Cardiac fibroblast (primary cell): ENCODE measurements at regions not wholly inside any gene's neighbourhood (a gene's known extent, or its start where the extent isn't known, plus 50 kb on each side); places are given as distances from the start of the nearest gene placed in this dataset.

Source experiments
- DNase-seq, 2 donors: peaks; one replicate each; pipeline versions ENCODE4 v3.0.0 to v3.0.0-alpha.2; 2010; ENCODE audit warnings: low read depth in 2 of 2
- H3K4me3 ChIP-seq, 2 donors: replicated peaks in 1 of 2; 1 replicate in 1 of 2; 2 replicates in 1 of 2; pipeline ENCODE4 v1.5.1; 2011; ENCODE audit warnings: low read depth in 2 of 2, low read length in 2 of 2, mild to moderate bottlenecking in 2 of 2, moderate library complexity in 1 of 2
- TF ChIP-seq, protein P1 (sequence below): IDR thresholded peaks from one replicate; pipeline ENCODE4 v1.5.1; 2011; ENCODE audit warnings: low read depth, mild to moderate bottlenecking, low read length, inconsistent platforms

GRCh38 chr9:78437296-78437695 is 140.4 kb downstream of the PSAT1 start:
- DNase-seq: no peak
- TF ChIP-seq, protein P1, sequence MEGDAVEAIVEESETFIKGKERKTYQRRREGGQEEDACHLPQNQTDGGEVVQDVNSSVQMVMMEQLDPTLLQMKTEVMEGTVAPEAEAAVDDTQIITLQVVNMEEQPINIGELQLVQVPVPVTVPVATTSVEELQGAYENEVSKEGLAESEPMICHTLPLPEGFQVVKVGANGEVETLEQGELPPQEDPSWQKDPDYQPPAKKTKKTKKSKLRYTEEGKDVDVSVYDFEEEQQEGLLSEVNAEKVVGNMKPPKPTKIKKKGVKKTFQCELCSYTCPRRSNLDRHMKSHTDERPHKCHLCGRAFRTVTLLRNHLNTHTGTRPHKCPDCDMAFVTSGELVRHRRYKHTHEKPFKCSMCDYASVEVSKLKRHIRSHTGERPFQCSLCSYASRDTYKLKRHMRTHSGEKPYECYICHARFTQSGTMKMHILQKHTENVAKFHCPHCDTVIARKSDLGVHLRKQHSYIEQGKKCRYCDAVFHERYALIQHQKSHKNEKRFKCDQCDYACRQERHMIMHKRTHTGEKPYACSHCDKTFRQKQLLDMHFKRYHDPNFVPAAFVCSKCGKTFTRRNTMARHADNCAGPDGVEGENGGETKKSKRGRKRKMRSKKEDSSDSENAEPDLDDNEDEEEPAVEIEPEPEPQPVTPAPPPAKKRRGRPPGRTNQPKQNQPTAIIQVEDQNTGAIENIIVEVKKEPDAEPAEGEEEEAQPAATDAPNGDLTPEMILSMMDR: no peak
- H3K4me3 ChIP-seq: no peak overlapping the region

- no peak for DNase-seq
- H3K4me3 ChIP-seq: no peak overlapping the region
- TF ChIP-seq, protein P1: no peak
These were observed 140.9 kb downstream of the PSAT1 start for GRCh38 chr9:78437806-78438205.

DNA sequence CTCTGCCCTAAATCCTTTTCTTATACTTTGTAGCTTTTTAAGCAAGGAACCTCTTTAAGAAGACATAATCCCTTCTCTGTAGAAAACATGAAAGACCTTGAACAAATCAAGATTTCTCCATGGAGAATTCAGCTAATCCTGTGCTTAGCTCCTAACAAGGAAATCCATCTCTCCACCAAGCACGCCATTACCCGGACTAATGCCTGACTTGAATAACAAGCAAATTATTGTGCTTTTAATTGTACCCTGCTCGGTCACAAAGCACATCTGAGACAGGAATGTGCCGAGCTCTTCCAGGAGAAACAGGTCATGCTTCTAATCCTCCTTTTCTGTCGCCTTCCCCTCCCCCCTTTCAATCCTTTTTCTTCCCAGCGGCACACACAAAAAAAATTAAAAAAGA is 141.3 kb downstream of the PSAT1 start:
- no peak overlapping the region for H3K4me3 ChIP-seq
- TF ChIP-seq, protein P1: no peak
- DNase-seq: no peak

GRCh38 chr9:78438780-78439179 is 141.9 kb downstream of the PSAT1 start:
- no peak overlapping the region for H3K4me3 ChIP-seq
- TF ChIP-seq, protein P1: no peak
- DNase-seq: no peak

- no peak overlapping the region for H3K4me3 ChIP-seq
- peak; percentile 86 to 88 for DNase-seq
- TF ChIP-seq, protein P1: peak; percentile 92
These were observed 142.4 kb downstream of the PSAT1 start for GRCh38 chr9:78439190-78439865.

- TF ChIP-seq, protein P1: no peak
- H3K4me3 ChIP-seq: no peak overlapping the region
- no peak for DNase-seq
These were observed 143.2 kb downstream of the PSAT1 start for GRCh38 chr9:78439866-78440830.
